Progenitor cell of endocrine pancreas (in vitro differentiated cells): ENCODE measurements at regions not wholly inside any gene's neighbourhood (a gene's known extent, or its start where the extent isn't known, plus 50 kb on each side); places are given as distances from the start of the nearest gene placed in this dataset.

Experiments used
- DNase-seq: peaks from one replicate; pipeline ENCODE4 v3.0.0; 2021; ENCODE audit warnings: low spot score; ENCODE audit not compliant: unreplicated experiment
- H3K27ac Mint-ChIP-seq: 2 replicates; pipeline ENCODE4 v1.8.0; 2021; ENCODE audit warnings: mild to moderate bottlenecking, moderate library complexity, mixed read lengths
- H3K27me3 Mint-ChIP-seq: 2 replicates; pipeline ENCODE4 v1.8.0; 2021; ENCODE audit warnings: mixed read lengths
- H3K36me3 Mint-ChIP-seq: 2 replicates; pipeline ENCODE4 v1.8.0; 2022; ENCODE audit warnings: mixed read lengths; ENCODE audit not compliant: insufficient read depth
- H3K4me1 Mint-ChIP-seq: 2 replicates; pipeline ENCODE4 v1.8.0; 2021; ENCODE audit warnings: low read depth, mixed read lengths
- H3K4me3 Mint-ChIP-seq: 2 replicates; pipeline ENCODE4 v1.8.0; 2021; ENCODE audit warnings: low read depth, mild to moderate bottlenecking, moderate library complexity, mixed read lengths
- H3K9me3 Mint-ChIP-seq: 2 replicates; pipeline ENCODE4 v1.8.0; 2021; ENCODE audit warnings: low read depth, mixed read lengths
- CTCF ChIP-seq: fragments of 200-600 bp; sonication (generic); IDR thresholded peaks from one replicate; pipeline ENCODE4 v1.5.0; 2021; ENCODE audit warnings: antibody characterized with exemption, mild to moderate bottlenecking; ENCODE audit not compliant: unreplicated experiment

GRCh38 chr2:230657906-230658305, 54.7 kb upstream of the CAB39 start:
- Mint-ChIP-seq H3K27ac (no peak overlapping the region), H3K36me3 (no peaks in the 10 kb centered on the region), H3K4me1 (peaks cover 8% of the 10 kb centered on the region), H3K27me3 (peaks cover 5% of the 10 kb centered on the region), H3K9me3 (no peaks in the 10 kb centered on the region), H3K4me3 (no peak overlapping the region)
- DNase-seq: no peak
- no peak for TF ChIP-seq CTCF

GRCh38 chr2:230658577-230658876, 54.1 kb upstream of the CAB39 start:
- H3K27me3 Mint-ChIP-seq: peaks cover 5% of the 10 kb centered on the region
- TF ChIP-seq CTCF: no peak

GRCh38 chr2:230658877-230659652, 53.6 kb upstream of the CAB39 start:
- Mint-ChIP-seq H3K36me3 (no peaks in the 10 kb centered on the region), H3K9me3 (no peaks in the 10 kb centered on the region), H3K4me3 (no peak overlapping the region), H3K27ac (no peak overlapping the region), H3K4me1 (peaks cover 8% of the 10 kb centered on the region), H3K27me3 (peaks cover 5% of the 10 kb centered on the region)
- no peak for DNase-seq
- no peak for TF ChIP-seq CTCF

More at GRCh38 chr2:230658577-230658876, 54.1 kb upstream of the CAB39 start:
- no peak overlapping the region for H3K27ac Mint-ChIP-seq
- H3K4me3 Mint-ChIP-seq: no peak overlapping the region
- peaks cover 8% of the 10 kb centered on the region for H3K4me1 Mint-ChIP-seq
- DNase-seq: no peak
- no peaks in the 10 kb centered on the region for H3K9me3 Mint-ChIP-seq
- no peaks in the 10 kb centered on the region for H3K36me3 Mint-ChIP-seq

DNA sequence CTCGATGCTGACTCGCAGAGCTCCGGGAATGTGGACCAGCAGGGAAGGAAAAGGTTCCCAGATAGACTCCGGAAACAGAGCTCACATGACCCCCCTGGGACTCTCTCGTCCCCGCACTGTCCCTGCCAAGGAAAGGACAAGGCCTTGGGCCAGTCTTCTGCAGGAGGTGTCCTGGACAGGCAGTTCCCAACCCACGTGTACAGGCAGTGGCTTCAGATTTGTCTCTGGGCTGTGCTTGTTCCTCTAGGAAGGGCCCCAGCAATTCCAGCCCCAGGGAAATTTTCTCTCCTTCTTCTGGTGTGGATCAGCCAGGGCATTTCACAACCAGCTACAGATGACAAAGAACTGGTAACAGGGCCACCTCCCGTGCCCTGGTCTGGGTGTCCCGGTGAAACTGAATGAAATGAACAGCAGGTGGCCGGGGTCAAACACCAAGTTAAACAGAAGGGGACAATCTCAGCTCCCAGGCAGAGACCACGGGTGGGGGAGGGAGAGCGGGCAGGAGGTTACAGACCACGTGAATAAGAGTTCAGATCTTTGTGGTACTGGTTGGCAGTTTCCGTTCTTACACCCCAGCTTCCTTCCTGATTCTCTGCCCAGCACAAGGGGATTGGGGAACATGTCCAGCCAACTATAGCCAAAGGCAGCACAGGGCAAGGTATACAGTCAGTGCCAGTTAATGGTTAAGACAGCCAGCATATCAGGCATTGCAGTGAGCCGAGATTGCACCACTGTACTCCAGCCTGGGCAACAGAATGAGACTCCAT, 52.2 kb upstream of the CAB39 start:
- Mint-ChIP-seq H3K4me3 (no peak overlapping the region), H3K9me3 (no peaks in the 10 kb centered on the region), H3K27me3 (peaks cover 12% of the 10 kb centered on the region), H3K36me3 (no peaks in the 10 kb centered on the region), H3K4me1 (peaks cover 8% of the 10 kb centered on the region), H3K27ac (no peak overlapping the region)
- TF ChIP-seq CTCF: no peak
- DNase-seq: no peak

GRCh38 chr2:230661072-230661957, 51.3 kb upstream of the CAB39 start:
- TF ChIP-seq CTCF: no peak
- Mint-ChIP-seq H3K36me3 (no peaks in the 10 kb centered on the region), H3K4me3 (no peak overlapping the region), H3K27me3 (peaks cover 12% of the 10 kb centered on the region), H3K4me1 (peaks cover 8% of the 10 kb centered on the region), H3K27ac (no peak overlapping the region), H3K9me3 (no peaks in the 10 kb centered on the region)
- DNase-seq: no peak
